Liver (tissue), 8 donors: ENCODE measurements at regions not wholly inside any gene's neighbourhood (a gene's known extent, or its start where the extent isn't known, plus 50 kb on each side); places are given as distances from the start of the nearest gene placed in this dataset.

ENCODE experiments used
- DNase-seq: peaks from one replicate; pipeline ENCODE4 v3.0.0-alpha.2; 2017; ENCODE audit warnings: low spot score
- H3K27ac ChIP-seq, 2 donors: one replicate each; pipeline ENCODE4 v1.7.0; 2013; ENCODE audit warnings: inconsistent platforms in 2 of 2, low read length in 2 of 2, control low read depth in 1 of 2, low read depth in 1 of 2, mild to moderate bottlenecking in 1 of 2
- H3K27me3 ChIP-seq, 4 donors: one replicate each; pipeline versions ENCODE4 v1.6.1 to v1.7.0; 2013; ENCODE audit warnings: low read length in 3 of 4, inconsistent platforms in 1 of 4, mild to moderate bottlenecking in 1 of 4, moderate library complexity in 1 of 4; ENCODE audit not compliant: control insufficient read depth in 4 of 4, insufficient read depth in 4 of 4
- H3K36me3 ChIP-seq, 4 donors: one replicate each; pipeline versions ENCODE4 v1.6.1 to v1.7.0; 2013; ENCODE audit warnings: low read length in 3 of 4, mild to moderate bottlenecking in 3 of 4, low read depth in 1 of 4, moderate library complexity in 1 of 4; ENCODE audit not compliant: control insufficient read depth in 4 of 4, insufficient read depth in 3 of 4
- H3K4me1 ChIP-seq, 4 donors: one replicate each; pipeline versions ENCODE4 v1.6.1 to v1.7.0; 2013; ENCODE audit warnings: low read length in 3 of 4, mild to moderate bottlenecking in 3 of 4, moderate library complexity in 1 of 4; ENCODE audit not compliant: control insufficient read depth in 4 of 4, insufficient read depth in 4 of 4
- H3K4me3 ChIP-seq, 3 donors: one replicate each; pipeline versions ENCODE4 v1.6.1 to v1.7.0; 2013; ENCODE audit warnings: low read length in 3 of 3, control low read depth in 1 of 3, low read depth in 1 of 3, mild to moderate bottlenecking in 1 of 3
- H3K9ac ChIP-seq, 2 donors: one replicate each; pipeline ENCODE4 v1.7.0; 2013; ENCODE audit warnings: low read length in 2 of 2, mild to moderate bottlenecking in 2 of 2, moderate library complexity in 2 of 2, control low read depth in 1 of 2, low read depth in 1 of 2
- H3K9me3 ChIP-seq, 4 donors: one replicate each; pipeline versions ENCODE4 v1.6.1 to v1.7.0; 2013; ENCODE audit warnings: low read length in 3 of 4; ENCODE audit not compliant: control insufficient read depth in 4 of 4
- ATF3 ChIP-seq: IDR thresholded peaks from 2 replicates; pipeline ENCODE4 v1.6.1; 2016; ENCODE audit warnings: antibody characterized with exemption
- CTCF ChIP-seq: fragments of 150-350 bp; IDR thresholded peaks from 2 replicates; pipeline ENCODE4 v1.5.1; 2017; ENCODE audit warnings: improper control_type of control experiment, low read depth, low read length; ENCODE audit not compliant: missing input control
- EGR1 ChIP-seq, 2 donors: IDR thresholded peaks; 2 replicates each; pipeline ENCODE4 v1.6.1; 2016 to 2018; ENCODE audit warnings: antibody characterized with exemption in 2 of 2, low read depth in 2 of 2
- FOXA1 ChIP-seq: IDR thresholded peaks from 2 replicates; pipeline ENCODE4 v1.6.1; 2016; ENCODE audit warnings: antibody characterized with exemption
- FOXA2 ChIP-seq: IDR thresholded peaks from 2 replicates; pipeline ENCODE4 v1.6.1; 2016; ENCODE audit warnings: antibody characterized with exemption
- GABPA ChIP-seq, 2 donors: IDR thresholded peaks in 1 of 2; conservative IDR thresholded peaks in 1 of 2; 2 replicates each; pipeline ENCODE4 v1.6.1; 2016; ENCODE audit warnings: antibody characterized with exemption in 2 of 2, mild to moderate bottlenecking in 1 of 2, moderate library complexity in 1 of 2
- HNF4A ChIP-seq, 2 donors: conservative IDR thresholded peaks; 2 replicates each; pipeline ENCODE4 v1.6.1; 2016; ENCODE audit warnings: antibody characterized with exemption in 2 of 2, mild to moderate bottlenecking in 2 of 2
- HNF4G ChIP-seq: IDR thresholded peaks from 2 replicates; pipeline ENCODE4 v1.6.1; 2016; ENCODE audit warnings: antibody characterized with exemption
- JUND ChIP-seq, 2 donors: IDR thresholded peaks; 2 replicates each; pipeline ENCODE4 v1.6.1; 2016; ENCODE audit warnings: antibody characterized with exemption in 2 of 2
- NR2F2 ChIP-seq: IDR thresholded peaks from 2 replicates; pipeline ENCODE4 v1.6.1; 2016; ENCODE audit warnings: antibody characterized with exemption
- RAD21 ChIP-seq, 2 donors: IDR thresholded peaks; 2 replicates each; pipeline ENCODE4 v1.6.1; 2016; ENCODE audit warnings: antibody characterized with exemption in 2 of 2, mild to moderate bottlenecking in 2 of 2
- REST ChIP-seq: IDR thresholded peaks from 2 replicates; pipeline ENCODE4 v1.6.1; 2016; ENCODE audit warnings: antibody characterized with exemption, mild to moderate bottlenecking
- RXRA ChIP-seq, 2 donors: IDR thresholded peaks; 2 replicates each; pipeline ENCODE4 v1.6.1; 2017 to 2018; ENCODE audit warnings: antibody characterized with exemption in 2 of 2, mild to moderate bottlenecking in 1 of 2
- SP1 ChIP-seq: IDR thresholded peaks from 2 replicates; pipeline ENCODE4 v1.6.1; 2018; ENCODE audit warnings: antibody characterized with exemption, mild to moderate bottlenecking
- TAF1 ChIP-seq: conservative IDR thresholded peaks from 2 replicates; pipeline ENCODE4 v1.6.1; 2016; ENCODE audit warnings: antibody characterized with exemption, mild to moderate bottlenecking
- YY1 ChIP-seq: IDR thresholded peaks from 2 replicates; pipeline ENCODE4 v1.6.1; 2016; ENCODE audit warnings: antibody characterized with exemption, mild to moderate bottlenecking
- ZBTB33 ChIP-seq: IDR thresholded peaks from 2 replicates; pipeline ENCODE4 v1.6.1; 2016; ENCODE audit warnings: antibody characterized with exemption
- WGBS: extraction: QIAGEN DNeasy Blood & Tissue Kit; methylation state at CpG from one replicate; pipeline ENCODE4 v1.1.7; 2013; 5-methylcytosine and 5-hydroxymethylcytosine counted together
- donor health status: healthy.
- donor health status: healthy.
- donor health status: healthy.
- donor health status: healthy.
- donor health status: healthy.

GRCh38 chr17:52384695-52385094 lies 226.2 kb upstream of the CA10 start:
- H3K4me3 ChIP-seq = no peak overlapping the region

More at GRCh38 chr17:52384695-52385094, 226.2 kb upstream of the CA10 start:
- no peaks in the 10 kb centered on the region for H3K36me3 ChIP-seq
- no peak overlapping the region for H3K9ac ChIP-seq
- H3K9me3 ChIP-seq = no peaks in the 10 kb centered on the region
- no peaks in the 10 kb centered on the region for H3K4me1 ChIP-seq
- DNase-seq = no peak
- no peak for TF ChIP-seq SP1
- TF ChIP-seq HNF4A (conservative IDR thresholded peaks at IDR 0.05) = no peak
- TF ChIP-seq GABPA (IDR thresholded peaks at IDR 0.05 in 1 of 2, conservative IDR thresholded peaks at IDR 0.05 in 1 of 2) = no peak
- no peak for TF ChIP-seq RAD21 (IDR thresholded peaks at IDR 0.05)
- no peak for TF ChIP-seq TAF1
- no peak for TF ChIP-seq JUND (IDR thresholded peaks at IDR 0.05)
- TF ChIP-seq CTCF = no peak
- TF ChIP-seq NR2F2 = no peak
- no peak for TF ChIP-seq FOXA2
- no peak for TF ChIP-seq REST
- TF ChIP-seq FOXA1 = no peak
- no peak for TF ChIP-seq ATF3
- no peak for TF ChIP-seq EGR1 (IDR thresholded peaks at IDR 0.05; ENCODE audit: low read depth in 2 of 2)
- no peak for TF ChIP-seq ZBTB33
- no peak for TF ChIP-seq YY1
- no peak for TF ChIP-seq HNF4G
- TF ChIP-seq RXRA (IDR thresholded peaks at IDR 0.05) = no peak
- H3K27ac ChIP-seq = no peak overlapping the region
- 72% methylated on average over 5 of the region's 5 CpGs for WGBS
- H3K27me3 ChIP-seq = peaks cover 0 to 5% (median 0%) of the 10 kb centered on the region in 4 donors
